Dermis blood vessel endothelial cell (primary cell): ENCODE measurements at regions not wholly inside any gene's neighbourhood (a gene's known extent, or its start where the extent isn't known, plus 50 kb on each side); places are given as distances from the start of the nearest gene placed in this dataset.

ENCODE experiments used
- DNase-seq: peaks from one replicate; pipeline ENCODE4 v3.0.0; 2010

DNA sequence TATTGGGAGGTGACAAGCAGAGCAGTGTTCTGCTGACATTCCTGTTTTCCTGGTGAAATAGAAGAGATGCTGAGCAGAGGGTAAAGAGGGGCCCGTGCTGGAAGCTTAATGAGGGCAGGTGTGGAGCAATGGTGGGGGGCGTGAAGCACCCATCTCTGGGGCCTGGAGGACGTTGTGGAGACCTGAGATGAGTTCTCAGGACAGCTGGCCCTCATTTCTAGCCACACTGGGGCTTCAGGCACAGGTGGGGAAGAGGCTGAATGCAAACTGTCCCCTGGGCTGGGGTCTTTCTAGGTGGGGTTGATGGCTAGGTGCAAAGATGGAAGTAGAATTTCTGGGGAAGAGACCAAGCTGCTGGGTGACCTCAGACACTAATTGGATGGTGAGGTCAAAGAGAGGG lies 274.2 kb upstream of the TCERG1L start:
- no peak for DNase-seq

DNA sequence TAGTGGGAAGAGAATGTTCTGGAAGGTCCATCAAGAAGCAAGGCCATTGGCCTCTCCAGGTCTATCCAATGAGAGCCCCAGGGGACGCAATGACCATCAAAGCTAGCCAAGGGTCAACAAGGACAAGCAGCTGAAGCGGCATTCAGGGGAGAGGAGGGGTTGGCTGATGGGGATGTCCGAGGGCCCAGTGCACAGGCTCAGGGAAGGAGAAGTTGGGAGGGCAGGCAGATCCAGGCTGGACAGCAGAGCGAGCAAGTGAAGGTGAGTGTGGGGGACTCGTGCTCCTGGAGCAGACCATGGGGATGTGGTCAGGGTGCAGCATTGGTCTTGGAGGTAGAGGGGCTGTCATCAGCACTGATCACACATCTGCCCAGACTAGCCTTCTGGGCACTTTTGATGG lies 275.4 kb upstream of the TCERG1L start:
- no peak for DNase-seq

DNA sequence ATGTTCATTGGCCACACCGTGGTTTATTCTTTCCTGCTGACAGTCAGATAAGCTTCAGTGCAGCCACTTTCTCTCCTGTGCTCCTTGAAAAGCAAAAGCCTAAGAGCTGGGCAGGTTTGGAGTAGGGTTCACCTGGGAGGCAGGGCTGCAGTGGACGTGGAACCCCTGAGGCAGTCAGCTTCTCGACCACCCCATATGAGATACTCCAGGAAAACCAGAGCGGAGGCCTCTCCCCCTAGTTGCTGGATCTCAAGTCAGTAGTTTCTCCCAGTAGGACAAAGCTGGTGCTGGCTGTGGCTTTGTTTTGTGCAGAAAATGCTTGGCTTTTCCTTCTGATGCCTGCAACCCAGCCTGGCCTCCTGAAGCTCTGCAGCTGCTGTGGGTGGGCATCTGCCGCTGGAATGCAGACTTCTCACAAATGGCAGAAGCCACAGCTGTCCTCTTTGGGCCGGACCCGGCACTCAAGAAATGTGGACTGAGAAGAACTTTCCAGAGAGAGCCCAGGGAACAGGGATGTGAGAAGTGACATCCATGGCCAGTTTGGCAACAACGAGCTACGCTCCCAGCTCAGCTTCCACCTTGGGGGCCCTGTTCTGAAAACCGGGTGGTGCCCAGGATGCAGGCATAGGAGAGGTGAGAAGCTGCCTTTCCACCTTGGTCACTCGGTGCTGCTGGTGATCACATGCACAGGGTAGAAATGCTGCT lies 276.6 kb upstream of the TCERG1L start:
- no peak for DNase-seq

DNA sequence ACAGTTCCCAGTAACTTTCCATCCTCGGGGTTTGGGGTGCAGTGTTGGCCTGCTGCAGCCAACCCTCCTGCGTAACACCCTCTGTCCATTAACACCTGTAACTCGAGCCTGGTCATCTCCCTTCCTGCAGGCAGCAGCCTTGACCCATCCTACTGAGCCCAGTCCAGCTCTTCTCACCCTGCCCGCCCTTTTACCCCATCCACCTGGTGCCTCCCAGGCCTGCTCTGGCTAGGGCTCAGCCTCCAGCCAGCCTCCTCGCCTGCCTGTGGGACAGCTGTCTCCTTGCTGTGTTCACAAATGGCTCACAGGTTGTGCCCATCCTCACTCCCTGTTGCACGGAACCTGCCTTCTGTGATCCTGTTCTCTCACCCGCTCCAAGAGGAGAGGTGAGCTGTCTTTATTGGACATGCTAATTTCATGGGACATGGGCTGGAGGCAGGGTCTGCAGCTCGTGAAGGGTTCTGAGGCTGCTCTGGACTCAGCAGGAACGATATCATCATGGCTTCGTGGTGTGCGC lies 277.2 kb upstream of the TCERG1L start:
- no peak for DNase-seq

DNA sequence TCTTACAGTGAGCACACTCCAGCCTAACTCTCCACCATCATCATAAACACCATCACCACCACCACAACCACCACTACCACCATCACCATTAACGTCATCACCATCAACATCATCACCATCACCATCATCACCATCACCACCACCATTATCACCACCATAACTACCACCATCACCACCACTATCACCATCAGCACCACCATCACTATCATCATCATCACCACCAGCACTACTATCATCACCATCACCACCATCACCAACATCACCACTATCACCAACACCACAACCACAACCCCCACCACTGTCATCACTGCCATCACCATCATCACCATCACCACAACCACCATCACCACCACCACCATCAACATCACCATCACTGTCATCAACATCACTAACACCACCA lies 279.0 kb upstream of the TCERG1L start:
- no peak for DNase-seq

DNA sequence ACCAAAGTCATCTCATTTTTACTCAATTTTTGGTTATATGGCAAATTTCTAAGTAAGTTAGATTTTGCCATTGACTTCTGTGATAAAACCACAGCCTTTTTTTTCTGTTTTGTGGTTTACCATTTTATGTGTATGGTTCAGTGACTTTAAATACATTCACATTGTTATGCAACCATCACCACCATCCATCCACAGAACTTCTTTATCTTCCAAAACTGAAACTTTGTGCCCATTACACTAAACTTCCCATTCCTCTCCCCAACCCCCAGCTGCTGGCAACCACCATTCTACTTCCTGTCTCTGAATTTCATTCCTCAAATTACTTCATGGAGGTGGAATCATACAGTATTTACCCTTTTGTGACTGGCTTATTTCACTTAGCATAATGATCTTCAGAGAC lies 280.4 kb upstream of the TCERG1L start:
- no peak for DNase-seq

DNA sequence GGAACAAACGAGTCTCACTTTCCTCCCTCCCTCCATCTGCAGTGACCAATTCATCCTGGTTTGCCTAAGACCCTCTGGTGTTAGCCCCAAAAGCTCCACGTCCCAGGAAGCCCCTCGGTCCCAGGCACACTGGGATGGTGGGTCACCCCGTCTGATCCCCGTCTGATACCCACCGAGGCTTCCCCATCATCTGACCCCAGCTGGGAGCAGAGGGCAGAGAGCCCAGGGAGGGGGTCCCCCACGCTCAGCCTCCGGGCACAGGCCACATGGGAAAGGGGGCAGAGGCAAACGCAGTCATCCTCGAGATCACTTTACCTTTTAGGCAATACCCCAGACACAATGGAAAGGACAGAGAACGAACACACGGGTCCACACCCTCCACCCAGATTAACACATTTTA lies 291.6 kb upstream of the PPP2R2D start:
- no peak for DNase-seq

DNA sequence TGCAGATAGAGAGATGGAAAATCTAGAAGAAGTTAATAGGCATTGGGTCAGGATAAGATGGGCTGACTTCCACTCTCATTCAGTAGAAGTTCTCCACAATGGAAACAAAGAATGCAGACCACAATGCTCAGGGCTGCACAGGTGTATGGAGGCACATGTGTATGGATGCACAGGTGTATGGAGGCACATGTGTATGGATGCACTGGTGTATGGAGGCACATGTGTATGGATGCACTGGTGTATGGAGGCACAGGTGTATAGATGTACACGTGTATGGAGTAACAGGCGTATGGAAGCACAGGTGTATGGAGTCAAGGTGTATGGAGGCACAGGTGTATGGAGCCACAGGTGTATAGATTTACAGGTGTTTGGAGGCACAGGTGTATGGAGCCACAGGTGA lies 285.7 kb upstream of the PPP2R2D start:
- DNase-seq = no peak

DNA sequence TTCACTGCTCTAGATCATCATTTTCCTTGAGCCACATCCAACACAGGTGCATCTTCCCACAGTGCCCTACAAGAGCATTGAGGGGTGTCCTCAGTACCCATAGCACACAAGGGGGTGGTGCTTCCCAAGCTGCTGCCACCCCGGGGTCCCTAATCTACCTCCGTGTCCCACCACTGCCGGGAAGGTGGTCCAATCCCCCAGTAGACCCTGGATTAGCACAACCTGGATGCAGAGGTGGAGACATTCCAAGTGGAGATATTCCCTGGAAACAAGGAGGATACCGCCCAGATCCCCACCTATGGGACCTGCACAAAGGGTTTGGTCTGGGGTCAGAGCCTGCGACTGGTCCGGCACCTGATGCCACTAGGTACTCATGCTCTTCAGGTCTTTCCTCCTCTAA lies 284.8 kb upstream of the PPP2R2D start:
- DNase-seq = no peak

DNA sequence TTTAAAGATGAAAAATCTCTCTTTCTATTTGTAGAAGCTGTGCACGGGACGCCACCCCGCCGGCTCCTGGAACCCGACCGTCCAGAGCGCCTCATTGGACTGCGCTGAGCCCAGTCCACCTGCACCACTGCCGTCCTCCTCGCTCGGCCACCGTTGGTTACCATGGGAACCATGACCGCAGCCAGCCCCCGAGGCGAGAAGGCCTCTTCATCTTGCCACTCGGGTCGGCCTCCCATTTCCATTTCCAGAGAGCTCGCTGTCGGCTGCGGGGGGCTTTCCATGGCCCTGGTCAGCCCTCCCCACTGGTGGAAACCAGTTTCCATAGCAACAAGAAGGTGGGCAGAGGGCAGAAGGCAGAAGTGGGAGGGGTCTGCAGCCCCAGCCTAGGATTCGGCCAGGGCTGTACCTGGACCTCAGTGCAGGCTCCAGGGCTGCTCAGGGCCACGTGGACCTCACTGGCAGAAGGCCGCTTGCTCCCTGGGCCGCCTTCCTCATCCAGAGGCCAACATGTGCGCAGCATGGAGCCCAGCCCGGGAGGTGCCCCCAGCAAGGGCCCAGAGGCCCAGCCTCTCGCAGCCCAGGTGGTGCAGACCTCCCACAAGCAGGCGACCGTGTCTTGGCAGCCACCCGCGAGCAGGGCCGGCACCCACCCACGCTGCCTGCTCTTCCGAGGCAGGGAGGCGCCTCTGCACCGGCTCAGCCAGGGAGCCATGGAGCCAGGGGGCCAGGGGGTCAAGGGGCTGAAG lies 283.5 kb upstream of the PPP2R2D start:
- DNase-seq = no peak

DNA sequence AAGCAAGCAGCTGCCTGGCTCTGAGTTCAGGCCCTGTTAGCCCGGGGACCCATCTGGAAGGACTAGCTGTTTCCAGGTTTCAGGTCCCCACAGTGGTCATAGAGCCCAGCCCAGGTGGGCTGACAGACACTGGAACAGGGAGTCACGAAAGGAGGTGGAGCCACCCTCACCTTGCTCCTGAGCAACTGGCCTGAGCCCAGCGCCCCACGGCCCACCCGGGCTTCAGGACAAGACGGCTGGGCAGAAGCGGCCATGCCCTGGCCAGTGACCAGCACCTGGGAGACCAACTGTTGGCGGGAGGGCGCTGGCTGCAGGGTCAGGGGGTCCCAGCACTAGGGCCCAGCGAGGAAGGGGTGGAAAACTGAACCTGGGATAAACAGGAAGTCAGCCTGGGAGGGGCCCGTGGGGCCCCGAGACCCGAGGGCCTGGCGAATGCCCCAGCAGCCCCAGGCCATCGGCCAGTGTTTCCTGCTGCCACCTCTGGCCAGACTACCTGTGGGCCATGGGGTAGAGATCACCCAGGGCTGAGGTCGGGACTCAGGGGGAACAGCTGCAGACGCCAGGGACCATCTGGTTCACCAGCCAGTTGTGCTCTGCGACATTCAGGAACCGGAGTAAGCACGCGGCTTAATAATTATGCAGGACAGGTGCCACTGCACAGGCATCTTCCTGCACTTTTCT lies 282.1 kb upstream of the PPP2R2D start:
- no peak for DNase-seq

DNA sequence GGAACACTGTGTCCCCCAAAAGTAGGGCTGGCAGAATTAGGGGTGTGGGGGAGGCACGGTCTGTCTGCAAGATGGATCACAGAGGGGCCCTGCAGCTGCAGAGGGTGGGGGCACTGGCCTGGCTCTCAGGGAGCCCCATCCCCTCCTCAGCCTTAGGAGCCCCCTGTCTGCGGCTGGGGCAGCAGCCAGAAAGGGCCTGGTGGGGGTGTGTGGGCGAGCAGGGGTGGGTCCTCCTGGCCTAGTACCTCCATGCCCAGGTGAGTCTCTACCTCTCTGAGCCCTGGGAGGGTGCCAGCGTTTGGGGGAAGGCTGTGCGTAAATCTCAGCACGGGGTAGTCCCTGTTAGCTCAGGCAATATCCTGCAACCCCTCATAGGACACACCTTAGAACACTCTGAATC lies 280.5 kb upstream of the PPP2R2D start:
- DNase-seq = no peak

DNA sequence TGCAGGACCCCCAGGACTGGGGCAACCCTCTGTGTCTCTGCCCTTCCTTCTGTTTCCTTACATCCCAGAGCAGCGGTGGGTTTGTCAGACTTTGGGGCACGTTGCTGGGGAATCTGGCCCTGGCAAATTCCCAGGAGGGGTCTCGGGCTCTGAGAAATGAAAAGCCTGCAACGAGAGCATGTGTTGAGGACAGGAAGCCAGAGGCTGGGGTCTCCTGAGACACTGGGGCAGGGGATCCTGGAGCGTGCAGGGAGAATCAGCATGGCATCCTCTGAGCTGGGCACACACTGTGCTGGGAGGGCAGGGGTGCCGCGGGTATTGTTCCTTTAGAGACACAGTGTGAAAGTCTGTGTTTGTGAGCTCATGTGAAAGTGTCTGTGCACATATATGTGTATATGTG lies 279.9 kb upstream of the PPP2R2D start:
- no peak for DNase-seq

DNA sequence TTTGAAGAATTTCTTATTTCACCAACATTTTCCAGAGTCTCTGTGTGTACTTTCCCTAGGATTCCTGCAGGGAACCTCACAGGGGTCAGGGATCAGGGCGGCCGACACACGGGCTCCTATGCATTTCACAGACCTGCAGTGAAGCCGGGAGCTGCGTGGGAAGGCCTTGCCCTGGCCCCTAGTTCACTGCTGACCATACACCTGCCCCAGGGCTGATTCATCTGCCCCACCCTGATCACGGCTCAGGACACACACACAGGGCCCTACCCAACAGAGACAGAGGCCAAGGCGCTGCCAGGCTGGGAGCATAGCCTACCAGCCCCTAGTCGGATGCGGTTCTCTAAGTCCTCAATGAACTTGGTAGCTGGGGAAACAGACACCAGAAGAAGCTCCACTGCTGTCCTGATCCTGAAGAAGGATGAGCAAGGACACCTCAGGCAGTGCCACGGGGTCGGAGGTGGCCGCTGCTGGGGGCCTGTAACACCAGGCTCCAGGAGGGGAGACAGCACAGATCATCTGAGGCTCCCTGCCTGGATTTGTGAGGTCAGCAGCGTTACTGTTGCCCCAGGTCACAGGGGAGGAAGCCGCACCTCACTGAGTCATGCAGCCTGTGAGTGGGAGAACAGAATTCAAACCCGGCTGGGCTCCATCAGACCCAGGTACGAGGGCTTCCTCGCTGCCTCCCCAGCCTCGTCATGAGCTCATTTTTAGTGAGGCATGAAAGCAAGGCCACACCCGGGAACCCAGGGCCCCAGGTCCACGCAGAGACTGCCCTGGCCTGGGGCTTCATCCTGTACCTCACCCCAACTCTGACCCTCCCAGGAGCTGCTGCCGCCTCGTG lies 278.8 kb upstream of the PPP2R2D start:
- DNase-seq = no peak

DNA sequence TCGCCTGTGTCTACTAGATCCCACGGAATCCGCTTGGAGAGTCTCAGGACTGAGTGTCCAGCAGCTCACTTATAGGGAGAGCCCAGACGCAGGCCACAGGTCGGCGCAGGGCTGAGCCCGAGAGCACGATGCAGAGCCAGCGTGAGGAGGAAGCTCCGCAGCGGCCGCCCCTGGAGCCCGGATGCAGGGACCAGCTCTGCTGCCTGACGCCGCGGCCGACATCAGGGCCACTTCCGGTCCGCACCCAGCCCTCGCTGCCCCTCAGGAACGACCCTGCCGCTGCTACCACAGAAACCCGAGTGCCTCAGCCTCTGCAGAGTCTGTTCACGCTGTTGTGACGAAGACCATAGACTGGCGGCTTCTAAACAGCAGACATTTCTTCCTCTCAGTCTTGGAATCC lies 275.8 kb upstream of the PPP2R2D start:
- no peak for DNase-seq

DNA sequence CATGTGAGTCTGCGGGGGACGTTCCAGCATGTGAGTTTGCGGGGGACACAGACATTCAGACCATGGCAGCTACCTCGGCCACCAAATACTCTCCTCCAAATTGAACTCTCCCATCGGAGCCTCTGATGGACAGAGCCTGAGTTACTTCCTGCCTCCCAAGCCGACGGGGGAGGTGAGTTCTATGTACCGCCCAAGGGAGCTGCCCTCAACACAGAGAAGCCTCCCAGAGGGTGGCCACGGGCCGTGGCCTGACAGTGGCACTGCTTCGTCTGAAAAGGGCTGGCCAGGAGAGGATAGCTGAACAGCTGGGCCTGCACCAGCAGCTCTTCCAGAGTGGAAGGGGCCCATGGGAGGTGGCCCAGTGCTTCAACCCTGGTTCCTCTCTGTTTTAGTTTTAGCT lies 274.5 kb upstream of the PPP2R2D start:
- no peak for DNase-seq

DNA sequence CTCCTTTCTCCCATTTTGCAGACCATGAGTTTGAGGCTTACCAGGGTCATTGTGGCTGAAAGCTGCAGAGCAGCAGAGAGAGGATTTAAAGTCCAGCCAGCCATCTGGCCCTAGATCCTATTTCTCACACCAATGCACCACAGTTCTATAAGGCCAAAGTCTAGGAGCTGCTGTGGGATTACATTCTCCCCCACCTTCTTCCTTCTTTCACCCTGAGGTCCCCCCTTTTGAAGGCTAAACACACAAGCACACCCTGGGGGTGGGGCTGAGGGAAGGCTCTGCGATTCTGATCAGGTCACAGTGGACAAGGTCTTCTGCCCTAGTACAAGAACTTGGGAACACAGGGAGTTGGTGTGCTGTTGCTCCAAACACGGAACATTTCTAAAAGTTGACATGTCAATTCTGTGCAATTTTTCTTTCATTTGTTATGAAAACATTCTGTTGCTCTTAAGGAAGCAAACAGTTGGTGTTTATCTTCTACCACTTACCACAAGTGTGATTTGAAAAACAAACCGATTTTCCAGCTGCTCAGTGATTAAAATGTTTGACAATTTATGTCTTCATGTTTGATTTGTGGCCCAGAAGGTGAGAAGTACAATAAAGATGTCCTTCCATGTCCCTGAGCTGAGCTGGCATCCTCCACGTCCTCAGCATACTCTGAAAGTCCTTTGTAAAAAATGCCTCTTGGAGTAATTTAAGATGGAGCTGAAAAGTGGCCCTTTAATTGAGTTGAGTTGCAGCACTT lies 271.6 kb upstream of the PPP2R2D start:
- DNase-seq = no peak

DNA sequence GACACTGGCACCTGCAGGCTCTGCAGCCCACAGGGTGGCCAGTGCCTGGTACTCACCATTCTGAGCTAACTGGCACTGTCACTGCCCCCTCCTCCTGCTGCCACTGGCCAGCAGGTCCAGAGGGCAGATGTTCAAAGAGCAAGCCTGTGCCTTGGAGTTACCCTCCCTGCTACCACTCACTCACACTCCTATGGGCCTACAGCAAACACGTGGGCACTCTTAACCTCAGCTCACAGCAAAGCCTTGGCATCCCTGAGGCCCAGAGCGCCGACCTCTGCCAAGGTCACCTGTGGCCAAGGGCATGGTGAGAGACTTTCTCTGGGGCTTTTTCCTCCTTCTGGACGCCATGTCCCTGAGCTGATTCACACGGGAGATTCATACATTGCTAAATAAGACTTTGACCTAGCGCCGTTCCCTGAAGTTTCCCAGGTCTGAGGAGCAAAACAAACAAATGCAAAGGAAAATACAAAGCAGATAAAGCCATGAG lies 270.0 kb upstream of the PPP2R2D start:
- no peak for DNase-seq

DNA sequence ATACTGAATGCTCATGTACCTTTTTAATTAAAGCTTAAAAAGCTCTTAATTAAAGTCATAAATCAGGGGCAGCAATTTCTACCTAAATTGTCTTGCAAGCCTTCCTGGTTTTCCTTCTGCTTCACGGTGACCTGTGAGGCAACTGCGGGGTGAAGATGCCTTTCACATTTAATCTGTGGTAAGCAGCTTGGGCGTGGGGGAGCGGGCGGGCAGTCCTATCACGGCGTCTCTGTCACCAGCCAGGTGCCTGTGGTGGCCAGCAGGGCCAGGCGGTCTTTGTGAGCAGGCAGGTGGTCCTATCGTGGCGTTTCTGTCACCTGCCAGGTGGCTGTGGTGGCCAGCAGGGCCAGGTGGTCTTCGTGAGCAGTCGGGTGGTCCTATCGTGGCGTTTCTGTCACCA lies 269.2 kb upstream of the PPP2R2D start:
- no peak for DNase-seq

DNA sequence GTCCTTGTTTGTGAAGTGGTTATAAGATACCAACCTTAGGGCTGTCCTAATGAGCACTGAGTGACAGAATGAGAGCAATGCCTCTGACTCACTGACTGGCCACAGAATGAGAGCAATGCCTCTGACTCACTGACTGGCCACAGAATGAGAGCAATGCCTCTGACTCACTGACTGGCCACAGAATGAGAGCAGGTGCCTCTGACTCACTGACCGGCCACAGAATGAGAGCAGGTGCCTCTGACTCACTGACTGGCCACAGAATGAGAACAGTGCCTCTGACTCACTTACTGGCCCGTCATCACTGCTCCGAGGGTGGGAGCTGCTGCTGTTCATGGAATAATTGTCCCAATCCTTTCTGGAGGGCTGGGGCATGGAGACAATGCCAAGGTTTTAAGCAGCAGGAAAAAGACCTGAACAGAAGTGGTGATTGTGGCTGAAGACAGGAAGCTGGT lies 265.2 kb upstream of the PPP2R2D start:
- DNase-seq = no peak

DNA sequence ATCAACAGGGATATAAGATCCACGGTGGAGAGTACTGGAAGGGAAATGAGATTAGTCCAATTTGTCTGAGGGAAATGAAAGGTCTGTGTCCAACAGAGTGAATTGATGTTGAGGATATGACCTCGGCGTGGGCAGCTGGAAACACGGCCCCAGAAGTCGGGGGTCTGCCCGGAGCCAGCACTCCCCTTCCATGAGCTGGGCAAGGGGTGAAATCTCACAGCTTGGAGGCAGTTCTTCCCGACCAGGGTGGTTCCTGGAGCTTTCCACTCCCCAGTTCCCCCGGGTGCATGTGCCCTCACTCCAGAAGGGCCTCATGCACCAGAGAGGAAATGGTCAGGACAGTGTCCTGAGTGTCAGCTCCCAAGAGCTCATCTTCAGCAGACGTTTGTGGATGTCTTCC lies 264.7 kb upstream of the PPP2R2D start:
- DNase-seq = no peak
